Activated CD4-positive, alpha-beta T cell treated with anti-CD3 and anti-CD28 coated beads, Interleukin-2, amount 10 ng/mL, durations not matched to agents 7 days and 5 days (primary cell): ENCODE measurements at regions not wholly inside any gene's neighbourhood (a gene's known extent, or its start where the extent isn't known, plus 50 kb on each side); places are given as distances from the start of the nearest gene placed in this dataset.

Experiments used
- CTCF ChIA-PET: fragments of 350-600 bp; sonication (Branson Sonifier 250); formaldehyde crosslinking; loops from one replicate; lab custom pipeline; 2021; ENCODE audit warnings: antibody characterized with exemption; lab: Charles Lee
- POLR2A ChIA-PET: fragments of 350-600 bp; sonication (Branson Sonifier 250); formaldehyde crosslinking; loops from one replicate; lab custom pipeline; 2021; ENCODE audit warnings: antibody characterized with exemption; lab: Charles Lee
- DNase-seq: peaks from one replicate; pipeline ENCODE4 v3.0.0-alpha.2; 2020
- H3K27ac Mint-ChIP-seq: one replicate; pipeline ENCODE4 v1.8.0; 2021; ENCODE audit warnings: mild to moderate bottlenecking, moderate library complexity, mixed read lengths
- H3K27me3 Mint-ChIP-seq: one replicate; pipeline ENCODE4 v1.8.0; 2021; ENCODE audit warnings: mixed read lengths
- H3K36me3 Mint-ChIP-seq: one replicate; pipeline ENCODE4 v1.8.0; 2021; ENCODE audit warnings: low read depth, mixed read lengths
- H3K4me1 Mint-ChIP-seq: one replicate; pipeline ENCODE4 v1.8.0; 2021; ENCODE audit warnings: mixed read lengths
- H3K4me3 Mint-ChIP-seq: one replicate; pipeline ENCODE4 v1.8.0; 2021; ENCODE audit warnings: mild to moderate bottlenecking, moderate library complexity, mixed read lengths
- H3K9me3 Mint-ChIP-seq: one replicate; pipeline ENCODE4 v1.8.0; 2021; ENCODE audit warnings: mixed read lengths

DNA sequence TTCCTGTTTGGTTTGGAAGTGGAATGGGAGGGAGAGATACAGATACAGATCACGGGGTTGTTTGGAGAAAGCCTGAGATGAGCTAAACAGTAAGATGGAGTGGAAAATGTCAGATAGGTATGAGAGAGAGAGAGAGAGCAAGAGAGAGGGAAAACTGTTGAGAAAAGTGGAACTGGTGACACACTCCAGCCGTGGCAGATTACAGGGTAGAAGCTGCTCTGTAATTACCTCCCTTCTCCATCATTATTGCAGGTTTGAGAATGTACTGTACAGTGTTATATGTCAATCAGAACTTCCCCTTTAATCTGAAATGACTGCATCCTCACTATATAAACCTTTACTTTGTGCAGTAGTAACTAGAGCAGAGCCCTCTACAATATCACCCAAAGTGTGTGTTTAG is 74.5 kb upstream of the WWC1 start:
- H3K4me1 Mint-ChIP-seq: peaks cover 7% of the 10 kb centered on the region
- no peaks in the 10 kb centered on the region for H3K36me3 Mint-ChIP-seq

DNA sequence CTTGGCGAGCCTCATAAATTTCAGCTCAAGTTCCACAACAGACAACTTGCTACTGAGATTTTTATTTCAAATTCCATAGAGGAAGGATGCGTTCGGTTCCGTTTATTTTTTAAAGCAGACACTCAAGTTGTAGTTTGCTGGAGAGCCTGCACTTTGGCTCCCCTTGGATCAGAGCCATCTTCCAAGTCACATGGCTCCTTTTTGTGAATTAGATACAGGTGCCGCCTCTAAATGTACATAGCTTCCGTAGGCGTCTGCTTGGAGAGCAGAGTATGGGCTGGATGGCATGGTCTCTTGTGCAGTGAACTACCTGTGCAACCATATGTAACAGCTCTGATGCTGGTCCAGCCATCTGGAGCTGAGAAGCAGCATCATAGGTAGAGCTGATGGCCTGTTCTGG is 73.9 kb upstream of the WWC1 start:
- CTCF ChIA-PET: interaction anchor here (1.6 kb wide), 1 partner anchor 20 kb away, joined by 3 read pairs; no protein-coding TSS in a partner anchor
- Mint-ChIP-seq H3K27ac (no peak overlapping the region), H3K9me3 (no peaks in the 10 kb centered on the region), H3K27me3 (peaks cover 6% of the 10 kb centered on the region), H3K4me1 (peaks cover 7% of the 10 kb centered on the region), H3K36me3 (no peaks in the 10 kb centered on the region), H3K4me3 (no peak overlapping the region)
- DNase-seq: no peak
- POLR2A ChIA-PET: no interaction called here

More for the DNA sequence above, 74.5 kb upstream of the WWC1 start:
- H3K27me3 Mint-ChIP-seq: peaks cover 3% of the 10 kb centered on the region
- H3K9me3 Mint-ChIP-seq: no peaks in the 10 kb centered on the region
- no peak overlapping the region for H3K27ac Mint-ChIP-seq
- CTCF ChIA-PET: interaction anchor here (1.6 kb wide), 1 partner anchor 20 kb away, joined by 3 read pairs; no protein-coding TSS in a partner anchor
- POLR2A ChIA-PET: no interaction called here
- no peak overlapping the region for H3K4me3 Mint-ChIP-seq
- DNase-seq: no peak

DNA sequence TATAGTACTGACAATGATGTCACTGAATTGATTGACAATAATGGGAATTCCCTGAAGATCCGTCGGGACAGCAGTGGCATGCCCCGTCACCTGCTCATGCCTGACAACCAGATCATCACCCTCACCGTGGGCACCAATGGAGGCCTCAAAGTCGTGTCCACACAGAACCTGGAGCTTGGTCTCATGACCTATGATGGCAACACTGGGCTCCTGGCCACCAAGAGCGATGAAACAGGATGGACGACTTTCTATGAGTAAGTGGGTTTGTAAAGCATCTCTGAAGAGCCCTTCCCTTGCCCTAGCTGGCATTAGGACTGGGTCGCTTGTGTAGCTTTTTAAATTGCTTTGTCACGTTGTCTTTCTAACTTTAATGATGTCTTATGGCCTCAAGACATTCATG is 72.7 kb upstream of the WWC1 start:
- Mint-ChIP-seq H3K9me3 (no peaks in the 10 kb centered on the region), H3K27ac (no peak overlapping the region), H3K4me1 (peaks cover 7% of the 10 kb centered on the region), H3K4me3 (no peak overlapping the region), H3K27me3 (peaks cover 8% of the 10 kb centered on the region), H3K36me3 (no peaks in the 10 kb centered on the region)
- POLR2A ChIA-PET: no interaction called here
- no peak for DNase-seq
- CTCF ChIA-PET: interaction anchor here (1.1 kb wide), 1 partner anchor 9 kb away, joined by 3 read pairs; no protein-coding TSS in a partner anchor

DNA sequence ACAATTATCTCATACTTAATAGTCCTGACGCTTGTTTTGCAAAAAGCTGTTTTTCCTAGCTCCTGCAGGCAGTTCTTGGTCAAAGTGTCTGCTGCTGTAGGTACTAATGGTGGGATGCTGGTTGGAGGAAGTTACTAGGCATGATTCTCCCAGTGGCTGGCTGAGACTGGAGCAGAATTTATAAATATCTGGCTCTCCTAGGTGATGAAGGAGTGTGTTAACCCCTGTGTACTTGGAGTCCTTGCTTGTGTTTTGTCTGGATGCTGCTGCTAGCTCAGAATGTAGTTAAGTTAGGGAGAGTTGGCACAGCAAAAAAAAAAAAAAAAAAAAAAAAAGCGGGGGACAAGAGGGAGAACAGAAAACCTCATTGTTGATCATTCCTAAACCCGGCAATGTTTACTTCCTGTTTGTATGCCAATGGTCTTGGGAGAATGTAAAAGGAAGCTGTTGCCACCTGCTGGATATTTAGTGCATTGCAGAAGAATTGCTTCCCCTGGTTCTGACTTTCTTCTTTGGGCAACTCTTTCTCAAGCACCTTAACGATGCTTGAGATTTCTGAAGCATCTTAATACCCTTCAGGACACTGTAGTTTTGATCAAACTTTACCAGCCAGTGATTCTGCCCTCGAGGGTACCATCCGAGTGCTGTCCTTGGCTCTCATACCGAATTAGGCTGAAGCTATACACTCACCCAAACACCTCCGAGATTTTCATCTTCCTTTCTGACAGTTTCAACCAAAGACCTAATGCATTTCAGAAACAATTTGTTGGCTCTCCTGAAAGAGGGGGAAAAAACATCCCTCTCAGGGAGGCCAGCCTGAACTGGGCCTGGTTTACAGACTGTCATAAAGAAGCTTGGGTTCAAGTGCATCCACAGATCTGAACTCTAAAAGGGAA is 71.7 kb upstream of the WWC1 start:
- no peaks in the 10 kb centered on the region for H3K9me3 Mint-ChIP-seq
- DNase-seq: peak; percentile 67
- peaks cover 7% of the 10 kb centered on the region for H3K4me1 Mint-ChIP-seq
- H3K27ac Mint-ChIP-seq: no peak overlapping the region
- ChIA-PET POLR2A (no interaction called here), CTCF (no interaction called here)
- H3K4me3 Mint-ChIP-seq: no peak overlapping the region
- peaks cover 8% of the 10 kb centered on the region for H3K27me3 Mint-ChIP-seq
- H3K36me3 Mint-ChIP-seq: no peaks in the 10 kb centered on the region

DNA sequence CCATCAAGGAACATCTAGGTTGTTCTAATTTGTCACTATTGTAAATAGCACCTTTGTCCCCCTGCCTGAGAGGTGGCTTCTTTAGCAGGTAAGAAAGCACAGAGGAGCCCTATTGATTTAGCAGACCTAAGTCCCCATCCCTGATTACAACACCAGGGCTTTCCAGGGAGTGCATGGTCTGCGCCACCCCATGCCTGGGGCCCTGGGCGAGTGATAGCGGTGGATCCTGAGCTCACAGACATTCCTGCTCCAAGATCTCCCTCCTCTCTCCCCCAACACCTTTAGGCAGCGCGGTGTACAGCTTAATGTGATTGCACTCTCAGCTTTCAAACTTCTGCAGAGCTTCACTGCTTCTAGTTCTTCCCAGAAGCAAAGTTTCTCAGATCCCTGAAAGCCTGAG is 67.4 kb upstream of the WWC1 start:
- Mint-ChIP-seq H3K4me1 (peaks cover 24% of the 10 kb centered on the region), H3K9me3 (peaks cover 2% of the 10 kb centered on the region), H3K27me3 (peaks cover 10% of the 10 kb centered on the region), H3K27ac (no peak overlapping the region), H3K36me3 (no peaks in the 10 kb centered on the region), H3K4me3 (no peak overlapping the region)
- CTCF ChIA-PET: no interaction called here
- POLR2A ChIA-PET: no interaction called here
- DNase-seq: no peak

DNA sequence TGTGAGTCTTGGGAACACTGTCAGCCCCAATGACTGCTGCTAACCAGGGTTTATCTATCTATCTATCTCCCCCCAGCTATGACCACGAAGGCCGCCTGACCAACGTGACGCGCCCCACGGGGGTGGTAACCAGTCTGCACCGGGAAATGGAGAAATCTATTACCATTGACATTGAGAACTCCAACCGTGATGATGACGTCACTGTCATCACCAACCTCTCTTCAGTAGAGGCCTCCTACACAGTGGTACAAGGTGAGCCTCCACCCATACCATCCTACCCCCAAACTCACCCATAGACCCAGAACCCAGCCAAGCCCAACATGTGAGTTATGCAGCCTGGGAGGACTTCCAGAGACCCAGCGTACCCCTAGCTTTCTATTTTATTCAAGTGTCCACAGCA is 65.4 kb upstream of the WWC1 start:
- POLR2A ChIA-PET: no interaction called here
- CTCF ChIA-PET: no interaction called here
- Mint-ChIP-seq H3K4me1 (peaks cover 17% of the 10 kb centered on the region), H3K36me3 (no peaks in the 10 kb centered on the region), H3K9me3 (peaks cover 2% of the 10 kb centered on the region), H3K27me3 (peaks cover 12% of the 10 kb centered on the region), H3K27ac (no peak overlapping the region), H3K4me3 (no peak overlapping the region)
- no peak for DNase-seq

DNA sequence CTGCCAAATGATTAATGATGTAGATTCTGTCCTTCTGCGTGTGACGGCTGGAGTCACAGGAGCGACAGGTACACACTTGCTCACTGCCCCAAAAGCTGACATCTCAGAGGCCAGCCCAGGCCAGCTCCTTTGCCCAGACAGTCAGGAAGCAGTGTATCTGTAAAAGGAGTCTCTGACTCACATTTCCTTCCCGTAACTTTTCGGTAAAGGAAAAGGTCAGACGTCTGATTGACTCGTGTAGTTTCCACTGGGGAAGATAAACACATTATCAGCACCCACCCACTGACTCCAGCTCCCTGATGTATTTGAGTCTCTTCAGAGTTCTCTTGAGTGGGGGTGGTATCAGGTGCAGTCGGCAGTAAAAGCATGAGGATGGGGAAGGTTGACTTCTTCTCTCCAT is 64.4 kb upstream of the WWC1 start:
- peaks cover 4% of the 10 kb centered on the region for H3K9me3 Mint-ChIP-seq
- H3K27me3 Mint-ChIP-seq: peaks cover 9% of the 10 kb centered on the region
- no peak overlapping the region for H3K4me3 Mint-ChIP-seq
- peak overlapping the region; percentile 32 for H3K27ac Mint-ChIP-seq
- H3K4me1 Mint-ChIP-seq: peaks cover 17% of the 10 kb centered on the region
- POLR2A ChIA-PET: no interaction called here
- no peaks in the 10 kb centered on the region for H3K36me3 Mint-ChIP-seq
- no peak for DNase-seq
- CTCF ChIA-PET: interaction anchor here (1.0 kb wide), 1 partner anchor 8 kb away, joined by 3 read pairs; no protein-coding TSS in a partner anchor

DNA sequence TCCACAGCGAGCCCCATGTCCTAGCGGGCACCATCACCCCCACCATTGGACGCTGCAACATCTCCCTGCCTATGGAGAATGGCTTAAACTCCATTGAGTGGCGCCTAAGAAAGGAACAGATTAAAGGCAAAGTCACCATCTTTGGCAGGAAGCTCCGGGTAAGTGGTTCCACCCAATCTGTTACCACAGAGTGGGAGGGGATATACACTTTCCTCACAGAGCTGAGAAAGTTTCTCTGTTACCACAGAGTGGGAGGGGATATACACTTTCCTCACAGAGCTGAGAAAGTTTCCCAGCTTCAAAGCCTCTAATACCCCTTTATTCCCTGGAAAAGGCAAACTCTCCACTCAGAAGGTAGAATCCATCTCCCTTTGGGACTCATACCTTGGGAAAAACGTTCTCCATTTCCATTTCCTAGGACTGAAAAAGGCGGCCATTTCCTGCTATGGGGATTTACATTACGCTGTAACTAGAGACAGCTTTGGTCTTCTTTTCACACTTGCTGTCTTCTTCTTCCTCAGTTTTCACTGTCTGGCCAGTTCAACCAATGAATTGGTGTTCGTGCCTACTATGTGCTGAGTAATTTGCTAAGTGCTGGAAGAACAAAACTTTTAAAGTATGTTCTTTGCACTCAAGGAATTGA is 63.4 kb upstream of the WWC1 start:
- peak overlapping the region; percentile 73 for H3K27ac Mint-ChIP-seq

DNA sequence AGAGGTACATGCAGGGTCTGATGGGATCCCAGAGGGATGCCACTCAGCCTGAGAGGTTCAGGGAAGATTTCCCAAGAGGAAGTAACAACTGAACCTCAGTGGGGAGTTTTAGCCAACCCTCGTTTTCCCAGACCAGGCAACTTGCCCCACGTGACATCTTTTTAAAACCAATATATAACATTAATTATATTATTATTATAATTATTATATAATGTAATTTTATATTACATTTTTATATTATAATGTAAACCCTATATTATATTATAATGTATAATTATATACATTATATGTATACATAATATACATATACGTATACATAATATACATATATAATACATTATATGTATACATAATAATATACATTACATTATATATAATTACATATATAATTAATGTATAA is 62.8 kb upstream of the WWC1 start:
- no peaks in the 10 kb centered on the region for H3K36me3 Mint-ChIP-seq
- no peak overlapping the region for H3K4me3 Mint-ChIP-seq
- ChIA-PET POLR2A (no interaction called here), CTCF (interaction anchor here (0.6 kb wide), 1 partner anchor 84 kb away, joined by 3 read pairs; no protein-coding TSS in a partner anchor)
- no peak for DNase-seq
- H3K4me1 Mint-ChIP-seq: peaks cover 17% of the 10 kb centered on the region
- H3K27ac Mint-ChIP-seq: peak overlapping the region; percentile 73
- peaks cover 7% of the 10 kb centered on the region for H3K9me3 Mint-ChIP-seq
- peaks cover 4% of the 10 kb centered on the region for H3K27me3 Mint-ChIP-seq

More for the DNA sequence above, 63.4 kb upstream of the WWC1 start:
- POLR2A ChIA-PET: no interaction called here
- Mint-ChIP-seq H3K4me3 (peak overlapping the region; percentile 37), H3K27me3 (peaks cover 5% of the 10 kb centered on the region), H3K9me3 (peaks cover 4% of the 10 kb centered on the region), H3K4me1 (peaks cover 17% of the 10 kb centered on the region), H3K36me3 (no peaks in the 10 kb centered on the region)
- DNase-seq: peak; percentile 64
- CTCF ChIA-PET: interaction anchor here (0.6 to 1.0 kb wide), 3 partner anchors 9 to 660 kb away, joined by 3 to 8 read pairs (median 3); no protein-coding TSS in a partner anchor

DNA sequence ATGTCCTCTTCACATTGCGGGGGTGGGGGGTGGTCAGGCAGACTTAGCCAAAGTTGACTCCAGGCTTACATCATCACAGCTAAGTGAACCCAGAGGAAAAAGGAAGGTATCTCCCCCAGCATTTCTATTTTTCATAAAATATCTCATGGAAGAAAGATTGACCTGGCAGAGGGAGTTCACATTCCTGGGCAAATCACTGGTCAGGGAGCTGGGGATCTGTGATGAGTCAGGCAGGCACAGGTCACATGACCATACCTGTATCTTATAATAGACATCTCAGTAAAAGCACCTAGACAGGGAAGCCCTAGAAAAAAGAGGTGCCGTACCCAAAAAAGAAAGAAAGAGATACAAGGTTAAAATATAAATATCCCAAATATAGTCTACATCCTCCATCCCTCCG is 57.3 kb upstream of the WWC1 start:
- H3K27ac Mint-ChIP-seq: no peak overlapping the region
- H3K36me3 Mint-ChIP-seq: no peaks in the 10 kb centered on the region
- no peak for DNase-seq
- CTCF ChIA-PET: no interaction called here
- POLR2A ChIA-PET: no interaction called here
- no peaks in the 10 kb centered on the region for H3K4me1 Mint-ChIP-seq
- no peak overlapping the region for H3K4me3 Mint-ChIP-seq
- peaks cover 2% of the 10 kb centered on the region for H3K27me3 Mint-ChIP-seq
- H3K9me3 Mint-ChIP-seq: peaks cover 6% of the 10 kb centered on the region

DNA sequence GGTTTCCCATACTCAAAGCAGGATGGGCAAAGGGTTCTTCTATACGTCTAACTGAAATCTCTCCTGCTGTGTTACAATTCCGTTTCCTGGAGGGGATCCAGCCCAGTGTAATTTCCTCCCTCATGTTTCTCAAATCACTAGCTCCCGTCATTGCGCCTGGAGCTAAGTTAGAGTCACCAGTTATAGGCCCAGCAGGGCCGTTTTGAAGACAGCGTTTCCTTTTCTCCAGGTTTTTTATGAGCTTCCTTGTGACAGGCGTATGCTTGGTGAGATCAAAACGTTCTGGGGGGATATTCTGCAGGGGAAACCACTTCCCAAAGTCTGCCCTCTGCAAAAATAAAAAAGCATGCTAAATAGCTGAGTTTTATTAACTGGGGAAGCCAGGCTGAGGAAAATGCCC is 53.0 kb upstream of the WWC1 start:
- Mint-ChIP-seq H3K9me3 (peaks cover 3% of the 10 kb centered on the region), H3K27ac (no peak overlapping the region), H3K4me3 (no peak overlapping the region), H3K36me3 (no peaks in the 10 kb centered on the region), H3K4me1 (no peaks in the 10 kb centered on the region), H3K27me3 (no peaks in the 10 kb centered on the region)
- ChIA-PET POLR2A (no interaction called here), CTCF (no interaction called here)
- DNase-seq: no peak

DNA sequence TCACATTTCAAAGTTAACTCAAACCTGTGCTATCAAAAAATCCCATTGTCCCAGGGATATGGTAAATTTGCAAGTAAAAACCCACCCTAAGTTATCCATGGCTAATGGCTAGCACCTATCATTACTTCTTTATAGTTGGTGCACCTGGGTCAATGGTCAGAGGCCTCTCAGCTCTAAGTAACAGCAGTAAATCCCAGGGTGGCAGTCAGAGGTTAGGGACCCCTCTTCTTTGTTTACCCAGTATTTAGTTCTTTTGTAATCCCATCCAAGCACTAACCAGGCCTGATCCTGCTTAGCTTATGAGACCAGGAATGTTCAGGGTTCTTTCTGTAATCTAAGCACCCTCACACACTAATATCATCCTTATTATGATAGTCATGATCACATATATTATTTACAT is 52.1 kb upstream of the WWC1 start:
- H3K9me3 Mint-ChIP-seq: no peaks in the 10 kb centered on the region
- ChIA-PET POLR2A (no interaction called here), CTCF (no interaction called here)
- no peak for DNase-seq
- H3K36me3 Mint-ChIP-seq: no peaks in the 10 kb centered on the region
- no peaks in the 10 kb centered on the region for H3K27me3 Mint-ChIP-seq
- no peak overlapping the region for H3K4me3 Mint-ChIP-seq
- no peak overlapping the region for H3K27ac Mint-ChIP-seq
- H3K4me1 Mint-ChIP-seq: no peaks in the 10 kb centered on the region
